Dermis microvascular lymphatic vessel endothelial cell (primary cell): ENCODE measurements at regions not wholly inside any gene's neighbourhood (a gene's known extent, or its start where the extent isn't known, plus 50 kb on each side); places are given as distances from the start of the nearest gene placed in this dataset.

Source experiments
- DNase-seq, 2 donors: peaks; one replicate each; pipeline versions ENCODE4 v3.0.0 to v3.0.0-alpha.2; 2010; ENCODE audit warnings: low read depth in 2 of 2

DNA sequence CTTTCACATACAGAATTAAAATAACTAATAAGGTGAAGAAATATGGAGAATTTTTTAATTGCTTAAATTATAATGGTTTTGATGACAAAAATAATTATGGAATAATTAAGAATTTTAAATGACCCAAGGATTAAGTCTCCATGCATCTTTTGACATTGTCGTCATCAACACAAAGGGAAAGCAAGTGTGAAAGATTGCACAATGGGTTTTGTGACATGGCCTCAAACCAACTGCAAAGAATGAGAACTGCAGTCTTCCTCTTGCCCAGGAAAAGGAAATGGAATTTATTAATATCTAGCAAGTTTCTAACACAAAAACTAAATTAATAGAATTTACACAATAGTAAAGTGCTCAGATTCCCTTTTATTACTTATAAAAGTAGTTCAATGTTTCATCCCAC lies 329.1 kb upstream of the PKDCC start:
- no peak for DNase-seq

GRCh38 chr2:41719756-41720155 lies 328.1 kb upstream of the PKDCC start:
- no peak for DNase-seq

- no peak for DNase-seq
Measured at GRCh38 chr2:41720331-41721251, 327.2 kb upstream of the PKDCC start.

DNA sequence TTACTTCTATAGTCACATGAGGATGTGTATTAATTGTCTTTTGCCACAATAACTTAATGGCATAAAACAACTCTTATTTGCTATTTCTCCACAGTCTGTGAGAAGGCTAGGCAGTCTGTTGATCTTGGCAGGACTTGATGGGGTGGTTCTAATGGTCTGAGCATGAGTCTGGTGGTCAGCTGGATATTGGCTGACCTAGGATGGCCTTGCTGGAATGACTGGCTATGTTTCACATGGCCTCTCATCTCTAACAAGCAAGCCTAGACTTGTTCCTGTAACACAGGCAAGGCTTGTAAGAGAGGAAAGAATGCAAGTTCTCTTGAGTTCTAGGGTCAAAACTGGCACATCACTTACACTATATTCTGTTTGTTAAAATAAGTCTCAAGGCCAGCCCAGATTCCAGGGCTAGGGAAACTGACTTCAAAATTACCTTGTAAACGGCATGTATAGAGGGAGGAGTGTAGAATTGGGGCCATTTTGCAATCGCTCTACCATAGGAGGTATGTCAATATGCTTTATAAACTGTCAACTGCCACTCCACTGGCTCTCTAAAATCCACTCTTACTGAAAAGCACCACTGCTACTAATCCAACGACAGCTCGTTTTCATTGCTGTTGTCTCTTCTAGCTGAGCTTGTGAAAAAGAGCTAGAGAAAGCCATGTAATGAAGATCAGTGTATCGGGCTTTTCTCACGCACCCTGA lies 325.0 kb upstream of the PKDCC start:
- DNase-seq = peak in 1 of 2 donors; percentile 5

GRCh38 chr2:41723526-41723925 lies 324.3 kb upstream of the PKDCC start:
- DNase-seq = no peak

- DNase-seq = no peak
Measured at GRCh38 chr2:41724465-41724864, 323.4 kb upstream of the PKDCC start.

DNA sequence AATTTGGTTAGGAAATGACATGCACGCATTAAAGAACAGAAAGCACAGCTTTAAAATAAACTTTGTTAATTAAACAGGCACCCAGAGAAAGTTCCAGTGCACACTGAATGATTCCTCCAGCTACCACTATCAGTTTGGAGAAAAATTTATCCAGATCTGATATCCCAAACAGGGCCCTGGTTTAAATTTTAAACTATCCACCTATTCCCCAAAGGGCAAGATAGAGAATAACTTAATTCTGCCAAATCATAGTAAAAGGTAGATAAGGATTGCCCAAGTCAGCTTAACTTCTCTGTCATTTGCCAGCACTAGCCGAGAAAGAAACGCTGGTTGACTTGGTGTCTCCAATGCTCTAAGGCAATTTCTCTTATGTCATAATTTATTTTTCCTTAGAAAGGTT lies 321.9 kb upstream of the PKDCC start:
- DNase-seq = no peak

GRCh38 chr2:41726364-41726763 lies 321.5 kb upstream of the PKDCC start:
- no peak for DNase-seq

- no peak for DNase-seq
Measured at GRCh38 chr2:41727152-41727551, 320.7 kb upstream of the PKDCC start.

DNA sequence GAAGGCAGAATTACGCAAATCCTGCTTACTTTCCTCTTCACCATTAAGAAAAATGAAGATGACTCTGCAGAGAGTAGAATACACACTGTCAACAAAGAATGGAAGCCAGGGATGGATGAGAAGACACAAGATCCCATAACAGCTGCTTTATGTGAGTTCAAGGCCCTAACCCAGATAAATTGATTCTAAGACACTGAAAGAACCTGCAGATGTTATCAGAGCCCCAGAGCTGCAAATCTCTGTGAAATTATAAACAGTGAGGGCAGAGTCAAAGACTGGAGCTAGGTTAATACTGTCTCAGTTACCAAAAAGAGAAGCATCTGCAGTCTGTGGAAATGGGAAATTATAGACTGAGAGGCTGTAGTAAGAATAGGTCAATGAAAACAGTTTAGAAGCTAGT lies 320.1 kb upstream of the PKDCC start:
- no peak for DNase-seq

- no peak for DNase-seq
Measured at GRCh38 chr2:41728788-41729338, 319.0 kb upstream of the PKDCC start.

DNA sequence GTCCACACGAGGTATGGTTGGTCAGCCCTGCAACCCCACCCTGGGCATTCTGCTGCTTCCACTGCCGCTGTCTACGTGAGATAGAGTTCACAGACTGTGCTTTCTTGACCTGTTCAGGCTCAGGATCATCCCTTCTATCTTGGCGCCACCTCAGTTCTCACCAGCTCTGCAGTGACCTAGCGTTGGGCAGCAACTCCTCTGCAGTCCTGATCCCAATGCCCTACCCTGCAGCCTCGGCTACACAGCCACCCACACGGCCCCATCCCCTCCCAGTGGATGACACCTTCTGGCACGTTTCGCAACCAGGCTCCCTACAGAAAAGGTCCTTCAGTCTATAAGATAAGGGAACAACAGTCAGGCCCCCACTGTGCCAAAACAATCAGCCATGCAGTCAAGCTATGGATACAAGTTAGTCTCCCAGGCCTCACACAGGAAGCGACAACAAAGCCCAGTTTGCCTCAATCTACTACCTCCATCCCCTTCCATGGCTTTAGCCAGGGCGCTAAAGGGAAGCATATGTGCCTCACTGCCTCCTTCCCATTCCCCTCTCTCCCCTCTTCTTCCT lies 317.9 kb upstream of the PKDCC start:
- DNase-seq = no peak

DNA sequence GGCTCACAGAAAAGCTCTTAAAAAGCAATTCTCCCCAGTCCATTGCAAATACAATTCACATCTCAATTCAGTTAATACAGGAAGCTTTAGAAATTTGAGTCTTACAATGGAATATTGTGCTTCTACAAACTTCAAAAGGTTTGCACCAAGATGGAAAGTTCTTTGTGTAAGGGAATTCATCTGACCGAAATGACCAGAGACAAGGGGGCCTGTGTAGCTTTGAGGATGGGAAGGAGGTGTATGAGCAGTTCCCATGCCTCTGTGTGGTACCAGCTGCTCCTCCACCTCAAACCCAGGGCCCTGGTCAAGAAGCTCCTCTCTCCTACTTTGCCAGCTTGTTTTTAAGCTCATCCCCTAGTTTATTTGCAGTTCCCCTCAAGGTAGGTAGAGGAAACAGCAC lies 312.8 kb upstream of the PKDCC start:
- DNase-seq = no peak

DNA sequence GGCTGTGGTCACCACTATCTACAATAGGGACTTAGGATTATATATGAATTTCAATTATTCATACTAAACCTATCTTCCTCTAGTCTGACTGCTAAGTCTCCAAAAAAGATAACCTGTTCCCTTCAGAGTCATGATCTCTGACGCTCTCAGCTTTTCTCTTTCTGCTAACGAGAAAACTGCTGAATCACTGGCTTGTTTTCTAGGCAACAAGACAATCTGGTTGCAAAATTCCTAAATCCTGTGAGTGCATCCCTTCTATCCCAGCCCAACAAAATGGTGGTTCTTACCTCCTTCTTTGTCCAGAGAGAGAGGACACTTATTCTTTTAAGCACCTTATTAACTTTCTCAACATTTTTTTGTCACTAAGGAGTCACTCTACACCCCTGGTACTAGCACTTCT lies 312.3 kb upstream of the PKDCC start:
- DNase-seq = no peak

DNA sequence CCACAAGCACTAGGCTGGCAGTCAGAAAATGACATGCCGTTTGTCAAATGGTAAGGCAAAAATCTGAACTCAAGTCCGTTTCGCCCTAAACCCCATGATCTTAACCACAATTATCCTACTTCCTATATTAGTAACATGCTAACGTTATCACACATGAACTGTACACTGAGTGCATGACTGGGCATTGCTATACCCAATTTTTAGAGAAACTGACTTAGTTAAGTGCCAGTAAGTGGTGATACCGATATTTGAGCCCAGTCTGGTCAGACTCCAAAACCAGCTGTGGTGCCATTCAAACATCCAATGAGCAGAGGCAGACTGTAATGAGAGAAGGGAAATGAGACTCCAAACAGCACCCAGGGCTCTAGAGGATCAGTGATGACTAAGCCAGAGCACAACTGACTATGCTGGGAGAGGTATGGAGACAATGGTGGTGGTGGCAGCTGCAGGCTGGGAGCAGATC lies 311.7 kb upstream of the PKDCC start:
- no peak for DNase-seq

DNA sequence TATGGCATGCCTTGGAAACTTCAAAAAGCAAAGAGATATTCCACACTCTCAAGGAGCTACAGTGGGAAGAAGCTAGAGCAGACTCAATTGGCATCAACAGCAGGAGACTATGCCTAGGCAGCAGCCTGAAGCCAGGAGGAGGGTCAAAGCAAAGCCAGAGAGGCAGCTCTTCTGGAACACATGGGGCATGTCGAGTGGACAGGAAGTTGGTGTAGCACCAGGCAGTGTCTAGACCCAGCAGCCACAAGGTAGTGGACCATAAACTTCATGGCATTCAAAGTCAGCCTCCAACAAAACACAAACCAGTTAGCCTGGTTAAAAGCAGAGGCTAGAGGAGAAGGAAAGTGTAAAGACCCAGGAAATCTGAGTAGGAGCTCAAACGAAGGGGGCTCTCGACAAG lies 311.2 kb upstream of the PKDCC start:
- no peak for DNase-seq

GRCh38 chr2:41737888-41738287 lies 309.9 kb upstream of the PKDCC start:
- no peak for DNase-seq

GRCh38 chr2:41741951-41742595 lies 305.7 kb upstream of the PKDCC start:
- DNase-seq = no peak

DNA sequence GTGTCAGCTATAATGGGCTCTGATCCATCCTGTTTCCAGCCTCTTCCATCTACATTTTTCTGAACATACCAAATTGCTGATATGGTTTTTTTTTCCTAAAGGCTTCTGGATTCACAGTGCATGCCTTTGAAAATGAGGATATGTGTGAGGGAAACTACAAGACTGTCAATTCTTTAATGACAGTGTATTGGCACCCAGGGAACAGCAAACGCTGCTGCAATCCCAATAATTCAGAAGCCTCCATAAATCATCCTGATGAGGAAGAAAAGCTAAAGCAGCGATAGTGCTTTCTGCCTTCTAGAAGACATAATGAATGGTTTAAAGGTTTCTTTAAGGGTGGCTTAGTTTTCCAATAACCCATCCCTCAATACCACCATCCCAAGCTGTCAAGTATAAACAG lies 304.5 kb upstream of the PKDCC start:
- DNase-seq = no peak

- DNase-seq = no peak
Measured at GRCh38 chr2:41750829-41751228, 297.0 kb upstream of the PKDCC start.

DNA sequence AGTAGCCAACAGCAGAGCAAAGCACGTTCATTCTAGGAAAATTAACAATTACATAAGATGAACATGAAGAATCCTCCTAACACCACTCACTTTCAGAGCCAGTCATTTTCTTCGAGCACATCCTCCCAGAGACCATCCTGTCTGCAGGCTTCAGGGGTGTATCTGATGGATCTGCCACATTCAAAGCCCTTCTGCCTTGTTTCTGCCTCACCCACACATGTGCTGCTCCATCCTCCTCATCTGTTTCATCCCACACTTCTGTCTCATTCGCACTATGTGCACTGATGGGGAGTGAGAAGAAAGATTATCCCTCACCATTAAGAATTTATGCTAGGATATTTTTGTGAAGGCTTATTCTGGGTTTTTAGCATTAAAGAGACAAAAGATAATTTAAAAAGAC lies 287.9 kb upstream of the PKDCC start:
- no peak for DNase-seq

GRCh38 chr2:41763141-41763540 lies 284.7 kb upstream of the PKDCC start:
- DNase-seq = no peak
